VCaP (cell line): ENCODE measurements at regions not wholly inside any gene's neighbourhood (a gene's known extent, or its start where the extent isn't known, plus 50 kb on each side); places are given as distances from the start of the nearest gene placed in this dataset.

Source experiments
- H3K27ac ChIP-seq: fragments of 450-650 bp; 2 replicates; pipeline ENCODE4 v1.5.1; 2017
- TF ChIP-seq, protein P1 (sequence below): fragments of 450-650 bp; conservative IDR thresholded peaks from 2 replicates; pipeline ENCODE4 v1.5.1; 2017; ENCODE audit warnings: mild to moderate bottlenecking, moderate library complexity

DNA sequence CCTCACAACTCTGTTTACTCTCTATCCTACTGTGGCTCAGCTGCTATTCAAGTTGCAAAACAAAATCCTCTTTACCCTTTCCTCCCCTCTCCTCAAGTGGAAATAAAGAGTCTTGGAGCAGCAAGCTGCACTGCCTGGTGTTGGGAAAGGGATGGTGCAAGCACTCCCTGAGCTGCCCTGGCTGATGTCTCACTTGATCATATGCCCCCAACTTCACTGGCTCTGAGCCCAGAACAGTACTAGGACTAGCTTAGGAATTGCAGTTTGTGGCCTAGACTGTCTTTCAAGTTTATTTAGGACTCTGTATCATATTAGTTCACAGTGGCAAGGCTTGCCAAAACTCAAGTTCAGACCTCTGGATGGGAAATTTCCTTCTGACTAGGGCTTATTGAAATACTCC lies 1683.8 kb upstream of the SEL1L start:
- TF ChIP-seq, protein P1, sequence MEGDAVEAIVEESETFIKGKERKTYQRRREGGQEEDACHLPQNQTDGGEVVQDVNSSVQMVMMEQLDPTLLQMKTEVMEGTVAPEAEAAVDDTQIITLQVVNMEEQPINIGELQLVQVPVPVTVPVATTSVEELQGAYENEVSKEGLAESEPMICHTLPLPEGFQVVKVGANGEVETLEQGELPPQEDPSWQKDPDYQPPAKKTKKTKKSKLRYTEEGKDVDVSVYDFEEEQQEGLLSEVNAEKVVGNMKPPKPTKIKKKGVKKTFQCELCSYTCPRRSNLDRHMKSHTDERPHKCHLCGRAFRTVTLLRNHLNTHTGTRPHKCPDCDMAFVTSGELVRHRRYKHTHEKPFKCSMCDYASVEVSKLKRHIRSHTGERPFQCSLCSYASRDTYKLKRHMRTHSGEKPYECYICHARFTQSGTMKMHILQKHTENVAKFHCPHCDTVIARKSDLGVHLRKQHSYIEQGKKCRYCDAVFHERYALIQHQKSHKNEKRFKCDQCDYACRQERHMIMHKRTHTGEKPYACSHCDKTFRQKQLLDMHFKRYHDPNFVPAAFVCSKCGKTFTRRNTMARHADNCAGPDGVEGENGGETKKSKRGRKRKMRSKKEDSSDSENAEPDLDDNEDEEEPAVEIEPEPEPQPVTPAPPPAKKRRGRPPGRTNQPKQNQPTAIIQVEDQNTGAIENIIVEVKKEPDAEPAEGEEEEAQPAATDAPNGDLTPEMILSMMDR = no peak
- H3K27ac ChIP-seq = no peak overlapping the region

DNA sequence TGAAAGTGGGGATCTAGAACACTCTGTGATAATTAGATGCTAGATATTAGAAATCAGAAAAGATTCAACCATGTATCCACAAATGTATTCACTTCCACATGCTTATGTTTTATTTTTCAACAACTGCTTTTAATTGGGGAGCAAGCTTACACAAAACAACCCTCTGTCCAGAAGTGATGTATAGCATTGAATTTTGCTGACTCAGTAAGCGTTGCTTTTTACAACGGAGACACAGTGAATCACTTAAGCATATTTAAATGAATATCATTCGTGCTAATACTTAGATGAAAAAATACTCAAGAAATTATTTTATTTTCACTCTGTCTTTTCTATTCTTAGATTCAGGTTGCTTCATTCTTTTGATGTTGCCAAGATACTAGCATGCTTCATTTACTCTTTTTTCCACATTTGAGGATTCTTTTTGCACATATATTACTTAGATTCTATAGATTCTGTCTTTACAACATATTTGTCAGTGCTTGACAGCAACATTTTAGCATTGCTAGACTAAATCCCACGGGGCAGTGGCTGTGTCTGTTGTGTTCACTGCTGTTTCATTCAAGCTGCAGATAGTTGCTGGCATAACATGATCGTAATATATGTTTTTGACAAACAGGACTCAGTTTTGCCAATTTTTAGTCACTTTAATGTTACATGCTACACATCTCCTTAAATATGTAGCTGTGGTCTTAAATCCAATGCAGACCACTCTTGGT lies 1714.4 kb upstream of the SEL1L start:
- H3K27ac ChIP-seq = no peak overlapping the region
- TF ChIP-seq, protein P1 = no peak

DNA sequence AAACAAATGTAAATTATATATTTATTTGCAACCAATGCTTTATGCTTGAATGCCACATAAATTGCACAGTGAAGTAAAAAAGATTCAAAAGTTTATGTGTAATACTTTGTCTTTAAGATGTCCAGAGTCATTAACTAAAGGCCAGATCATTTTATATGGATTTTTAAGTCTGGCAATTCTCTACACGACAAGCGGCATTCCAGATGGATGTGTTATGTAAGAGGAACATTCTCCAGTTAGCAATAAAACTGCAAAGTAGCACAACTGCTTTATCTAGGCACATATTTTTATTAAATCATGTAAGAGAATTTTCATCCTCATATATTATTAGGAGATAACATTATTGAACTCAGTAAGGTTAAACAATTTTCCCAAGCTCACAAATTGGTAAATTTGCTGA lies 1717.7 kb upstream of the SEL1L start:
- TF ChIP-seq, protein P1 = no peak
- H3K27ac ChIP-seq = no peak overlapping the region

DNA sequence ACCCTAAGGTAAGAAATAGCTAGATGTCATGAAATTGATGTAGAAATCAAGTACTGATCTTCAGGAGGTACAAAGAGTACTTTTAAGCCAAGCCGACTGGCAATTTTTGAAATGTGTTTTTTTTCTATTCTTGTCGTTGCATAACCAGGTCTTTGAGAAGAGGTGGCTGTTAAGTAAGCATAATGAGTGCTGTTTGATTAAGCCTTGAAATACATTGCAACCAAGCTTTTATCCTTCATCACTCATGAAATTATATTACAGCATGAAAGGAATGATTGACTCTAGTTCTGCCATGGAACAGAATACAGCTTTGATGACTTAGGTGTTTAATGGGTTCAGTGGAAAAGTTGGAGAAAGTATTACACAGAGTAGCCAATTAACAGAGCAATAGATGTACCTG lies 1720.2 kb upstream of the SEL1L start:
- no peak overlapping the region for H3K27ac ChIP-seq
- TF ChIP-seq, protein P1 = no peak

DNA sequence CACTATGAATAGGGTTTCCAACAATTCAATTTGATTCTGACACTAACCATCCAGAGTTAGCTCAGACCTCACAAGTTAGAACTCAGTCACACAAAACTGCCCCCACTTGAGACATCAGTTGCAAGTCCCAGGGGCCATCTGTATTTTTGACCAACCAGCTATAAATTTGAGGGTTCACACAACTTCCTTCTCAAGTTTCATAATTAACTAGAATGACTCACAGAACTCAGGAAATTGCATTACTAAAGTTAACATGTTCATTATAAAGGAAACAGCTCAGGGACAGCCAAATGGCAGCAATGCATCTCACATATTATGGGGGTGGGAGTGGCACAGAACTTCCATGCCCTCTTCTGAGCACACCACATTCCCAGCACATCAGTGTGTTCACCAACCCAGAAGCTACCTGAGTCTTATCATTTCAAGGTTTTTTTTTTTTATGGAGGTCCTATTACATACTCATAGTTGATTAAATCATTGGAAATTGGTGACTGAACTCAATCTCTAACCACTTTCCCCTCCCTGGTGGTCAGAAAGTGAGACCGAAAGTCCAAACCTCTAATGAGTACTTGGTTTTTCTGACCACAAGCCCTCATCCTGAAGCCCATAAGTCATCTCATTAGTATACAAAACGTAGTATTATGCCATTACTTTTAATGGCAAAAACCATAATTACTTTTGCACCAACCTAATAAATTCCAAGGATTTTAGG lies 1721.5 kb upstream of the SEL1L start:
- TF ChIP-seq, protein P1 = no peak
- no peak overlapping the region for H3K27ac ChIP-seq

DNA sequence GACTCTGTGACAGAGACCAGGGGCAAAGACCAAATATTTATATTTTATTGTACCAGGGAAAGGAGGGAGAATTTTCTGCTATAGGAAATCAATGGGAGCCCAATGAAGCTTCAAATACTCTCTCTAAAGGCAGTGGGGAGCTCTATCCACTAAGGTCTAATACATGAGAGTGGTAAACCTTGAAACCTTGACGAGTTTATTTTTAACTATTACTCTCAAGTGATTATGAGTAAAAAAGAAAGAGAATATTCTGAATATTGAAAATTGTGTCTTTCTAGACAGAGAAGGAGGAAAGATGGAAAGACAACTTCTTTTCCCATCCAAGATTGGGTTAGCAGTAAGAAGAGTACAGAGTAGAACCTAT lies 1722.1 kb upstream of the SEL1L start:
- TF ChIP-seq, protein P1 = no peak
- no peak overlapping the region for H3K27ac ChIP-seq

DNA sequence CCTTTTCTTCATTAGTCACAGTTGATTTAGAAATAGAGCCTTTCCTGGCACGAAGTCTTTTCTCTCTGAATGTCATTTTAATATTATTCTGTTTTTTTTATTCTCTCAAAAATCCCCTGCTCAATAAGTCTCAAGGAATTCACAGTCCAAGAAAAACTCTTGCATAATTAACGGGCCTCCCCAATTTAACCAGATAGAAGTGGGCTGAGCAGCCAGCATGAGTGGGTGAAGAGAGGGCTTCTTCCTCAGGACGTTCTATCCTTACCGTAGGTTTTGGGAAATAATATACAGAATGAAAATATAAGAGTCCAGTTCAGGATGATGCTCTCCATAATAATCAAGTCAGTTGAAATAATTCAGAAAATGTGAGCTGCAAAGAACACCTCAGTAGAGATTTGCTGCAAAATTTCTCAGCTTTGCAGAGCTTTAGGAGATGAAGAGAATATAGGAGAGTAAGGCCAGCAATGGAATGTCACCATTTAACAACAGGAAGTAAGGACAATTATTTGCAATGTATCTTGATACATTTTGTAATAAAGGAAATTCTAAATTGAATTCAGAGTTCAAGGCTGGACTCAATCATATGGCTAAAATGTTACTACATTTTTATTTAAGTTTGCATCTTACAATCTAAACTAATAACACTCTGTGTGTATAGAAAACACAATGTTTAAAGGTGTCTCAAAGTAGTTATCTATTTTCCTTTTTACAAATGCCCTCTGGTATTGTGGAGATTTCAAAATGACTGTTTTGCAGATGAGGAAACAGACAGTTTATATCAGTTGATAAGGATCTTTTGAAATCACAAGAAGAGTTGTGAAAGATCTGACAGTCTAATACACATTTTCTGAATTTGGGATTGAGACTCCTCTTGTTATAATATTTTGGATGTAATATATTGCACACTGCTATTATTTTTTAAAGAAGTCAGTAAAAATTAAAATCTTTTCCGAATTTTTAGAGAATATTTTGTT lies 1724.1 kb upstream of the SEL1L start:
- TF ChIP-seq, protein P1 = no peak
- no peak overlapping the region for H3K27ac ChIP-seq
